Activated CD4-positive, alpha-beta memory T cell treated with anti-CD3 and anti-CD28 coated beads, Interleukin-2, amount 10 ng/mL, durations not matched to agents 7 days and 5 days (primary cell): ENCODE measurements at regions not wholly inside any gene's neighbourhood (a gene's known extent, or its start where the extent isn't known, plus 50 kb on each side); places are given as distances from the start of the nearest gene placed in this dataset.

Experiments used
- CTCF ChIA-PET: fragments of 350-600 bp; sonication (Branson Sonifier 250); formaldehyde crosslinking; loops from one replicate; lab custom pipeline; 2021; ENCODE audit warnings: antibody characterized with exemption, inconsistent platforms; lab: Charles Lee
- POLR2A ChIA-PET: fragments of 350-600 bp; sonication (Branson Sonifier 250); formaldehyde crosslinking; loops from one replicate; lab custom pipeline; 2021; ENCODE audit warnings: antibody characterized with exemption; lab: Charles Lee
- DNase-seq: peaks from one replicate; pipeline ENCODE4 v3.0.0-alpha.2; 2020
- H3K27ac Mint-ChIP-seq: one replicate; pipeline ENCODE4 v1.8.0; 2021; ENCODE audit warnings: mild to moderate bottlenecking, mixed read lengths
- H3K27me3 Mint-ChIP-seq: one replicate; pipeline ENCODE4 v1.8.0; 2021; ENCODE audit warnings: mixed read lengths
- H3K36me3 Mint-ChIP-seq: one replicate; pipeline ENCODE4 v1.8.0; 2021; ENCODE audit warnings: low read depth, mixed read lengths
- H3K4me1 Mint-ChIP-seq: one replicate; pipeline ENCODE4 v1.8.0; 2021; ENCODE audit warnings: mixed read lengths
- H3K4me3 Mint-ChIP-seq: one replicate; pipeline ENCODE4 v1.8.0; 2021; ENCODE audit warnings: mild to moderate bottlenecking, mixed read lengths
- H3K9me3 Mint-ChIP-seq: one replicate; pipeline ENCODE4 v1.8.0; 2021; ENCODE audit warnings: mixed read lengths

- H3K27me3 Mint-ChIP-seq: peaks cover 10% of the 10 kb centered on the region
- H3K36me3 Mint-ChIP-seq: peaks cover 25% of the 10 kb centered on the region
- no peak overlapping the region for H3K4me3 Mint-ChIP-seq
- H3K4me1 Mint-ChIP-seq: peaks cover 38% of the 10 kb centered on the region
- DNase-seq: no peak
- no peak overlapping the region for H3K27ac Mint-ChIP-seq
- peaks cover 19% of the 10 kb centered on the region for H3K9me3 Mint-ChIP-seq
- POLR2A ChIA-PET: no interaction called here
- CTCF ChIA-PET: no interaction called here
Observed at GRCh38 chr1:235004840-235005391, 123.7 kb downstream of the TOMM20 start.

- H3K27me3 Mint-ChIP-seq: peaks cover 5% of the 10 kb centered on the region
- peaks cover 14% of the 10 kb centered on the region for H3K9me3 Mint-ChIP-seq
- ChIA-PET POLR2A (interaction anchor here (0.6 kb wide), 1 partner anchor 21 kb away, joined by 3 read pairs; no protein-coding TSS in a partner anchor), CTCF (no interaction called here)
- H3K36me3 Mint-ChIP-seq: peaks cover 20% of the 10 kb centered on the region
- H3K27ac Mint-ChIP-seq: no peak overlapping the region
- H3K4me3 Mint-ChIP-seq: no peak overlapping the region
- H3K4me1 Mint-ChIP-seq: peaks cover 33% of the 10 kb centered on the region
- DNase-seq: no peak
Observed at GRCh38 chr1:235004276-235004675, 124.4 kb downstream of the TOMM20 start.

DNA sequence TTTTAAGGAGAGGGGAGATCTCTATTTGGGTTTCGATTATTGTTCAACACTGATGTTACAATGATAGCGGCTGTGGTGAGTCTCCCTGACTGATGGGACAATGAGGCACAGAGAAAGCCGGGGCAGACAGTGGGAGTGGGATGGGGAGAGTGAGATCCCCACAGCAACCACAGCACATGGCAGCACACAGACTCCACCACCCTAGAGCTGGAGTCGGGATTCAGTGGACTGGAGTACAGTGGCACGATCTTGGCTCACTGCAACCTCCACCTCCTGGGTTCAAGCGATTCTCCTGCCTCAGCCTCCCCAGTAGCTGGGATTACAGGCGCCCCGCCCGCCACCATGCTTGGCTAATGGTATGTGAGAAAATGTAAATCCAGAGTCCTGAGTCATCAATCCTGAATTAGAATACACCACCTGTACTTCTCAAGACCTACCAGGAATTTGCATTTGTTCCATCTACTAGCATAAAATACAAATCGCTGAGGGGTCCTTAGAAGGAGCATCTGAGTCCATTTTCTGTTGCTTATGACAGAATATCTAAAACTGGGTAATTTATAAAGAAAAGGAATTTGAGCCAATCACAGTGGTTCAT, 125.8 kb downstream of the TOMM20 start:
- peaks cover 31% of the 10 kb centered on the region for H3K4me1 Mint-ChIP-seq
- ChIA-PET CTCF (no interaction called here), POLR2A (no interaction called here)
- no peaks in the 10 kb centered on the region for H3K27me3 Mint-ChIP-seq
- DNase-seq: no peak
- no peak overlapping the region for H3K27ac Mint-ChIP-seq
- H3K4me3 Mint-ChIP-seq: no peak overlapping the region
- H3K9me3 Mint-ChIP-seq: peaks cover 3% of the 10 kb centered on the region
- peaks cover 7% of the 10 kb centered on the region for H3K36me3 Mint-ChIP-seq

GRCh38 chr1:234999513-234999940, 129.1 kb downstream of the TOMM20 start:
- no peaks in the 10 kb centered on the region for H3K27me3 Mint-ChIP-seq

DNA sequence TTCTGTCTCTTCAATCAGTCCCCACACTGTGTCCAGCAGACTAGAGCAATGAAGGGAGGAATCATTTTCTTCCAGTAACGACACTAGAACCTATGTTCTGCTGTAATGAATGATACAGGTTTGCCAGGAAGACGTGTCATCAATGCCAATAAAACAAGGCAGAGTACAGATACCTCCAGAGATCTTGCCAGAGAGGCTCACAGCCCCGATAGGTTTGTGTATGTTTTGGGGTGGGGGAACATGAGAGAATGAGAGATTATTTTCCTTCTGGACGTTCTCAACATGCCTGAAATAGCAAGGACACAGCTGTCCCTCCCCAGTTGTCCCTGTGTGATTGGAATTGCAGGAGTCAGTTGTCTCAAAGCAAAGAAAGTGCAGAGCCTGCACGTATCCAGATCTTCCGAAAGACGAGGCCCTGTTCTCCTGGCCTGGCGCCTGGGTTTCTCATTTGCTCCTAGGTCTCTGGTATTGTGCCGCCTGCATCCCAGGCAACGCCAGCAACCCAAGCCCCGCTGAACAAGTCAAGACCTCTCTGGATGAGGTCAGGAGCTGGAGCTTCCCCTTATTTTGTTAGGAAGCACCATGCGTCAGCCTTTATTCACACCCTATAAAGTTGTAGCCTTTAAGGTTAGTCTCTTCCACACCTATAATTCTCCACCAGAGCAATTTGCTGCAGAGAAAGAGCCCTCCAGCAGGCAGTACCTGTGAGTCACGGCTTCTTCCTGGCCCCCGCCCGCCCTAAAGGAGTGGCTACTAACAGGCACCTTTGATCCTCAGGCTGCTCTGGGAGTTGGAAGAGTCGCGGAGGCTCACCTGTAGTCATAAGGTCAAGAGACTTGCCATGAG, 130.5 kb downstream of the TOMM20 start:
- no peak for DNase-seq
- ChIA-PET POLR2A (interaction anchor here (1.1 kb wide), 1 partner anchor 19 kb away, joined by 3 read pairs; no protein-coding TSS in a partner anchor), CTCF (no interaction called here)
- no peak overlapping the region for H3K27ac Mint-ChIP-seq
- no peaks in the 10 kb centered on the region for H3K27me3 Mint-ChIP-seq
- no peaks in the 10 kb centered on the region for H3K36me3 Mint-ChIP-seq
- peaks cover 10% of the 10 kb centered on the region for H3K4me1 Mint-ChIP-seq
- H3K4me3 Mint-ChIP-seq: no peak overlapping the region
- H3K9me3 Mint-ChIP-seq: no peaks in the 10 kb centered on the region

More at GRCh38 chr1:234999513-234999940, 129.1 kb downstream of the TOMM20 start:
- CTCF ChIA-PET: no interaction called here
- Mint-ChIP-seq H3K27ac (no peak overlapping the region), H3K4me1 (peaks cover 12% of the 10 kb centered on the region), H3K4me3 (no peak overlapping the region), H3K36me3 (no peaks in the 10 kb centered on the region), H3K9me3 (no peaks in the 10 kb centered on the region)
- POLR2A ChIA-PET: no interaction called here
- no peak for DNase-seq

GRCh38 chr1:234997201-234997895, 131.3 kb downstream of the TOMM20 start:
- CTCF ChIA-PET: no interaction called here
- POLR2A ChIA-PET: no interaction called here
- H3K36me3 Mint-ChIP-seq: no peaks in the 10 kb centered on the region
- H3K4me3 Mint-ChIP-seq: no peak overlapping the region
- H3K27me3 Mint-ChIP-seq: no peaks in the 10 kb centered on the region
- H3K4me1 Mint-ChIP-seq: peaks cover 10% of the 10 kb centered on the region
- no peak overlapping the region for H3K27ac Mint-ChIP-seq
- no peaks in the 10 kb centered on the region for H3K9me3 Mint-ChIP-seq
- DNase-seq: no peak

DNA sequence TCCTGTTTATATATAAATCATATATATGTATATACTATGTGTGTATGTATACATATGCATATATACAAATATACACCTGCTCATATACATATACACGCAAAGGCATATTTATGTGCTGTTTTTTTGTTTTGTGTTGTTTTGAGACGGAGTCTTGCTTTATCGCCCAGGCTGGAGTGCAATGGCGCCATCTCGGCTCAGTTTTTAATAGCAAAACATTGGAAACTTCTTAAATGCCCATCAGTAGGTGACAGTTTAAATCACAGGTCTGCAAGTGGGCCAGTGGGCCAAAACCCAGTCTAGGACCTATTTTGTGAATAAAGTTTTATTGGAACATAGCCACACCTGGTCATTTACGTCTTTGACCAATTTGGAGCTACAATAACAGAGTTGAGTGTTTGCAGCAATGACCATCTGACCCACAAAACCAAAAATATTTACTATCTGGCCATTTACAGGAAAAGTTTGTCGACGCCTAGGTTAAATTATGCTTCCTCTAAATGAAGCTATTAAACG, 132.3 kb downstream of the TOMM20 start:
- peaks cover under 1% of the 10 kb centered on the region for H3K9me3 Mint-ChIP-seq
- CTCF ChIA-PET: no interaction called here
- no peaks in the 10 kb centered on the region for H3K27me3 Mint-ChIP-seq
- no peaks in the 10 kb centered on the region for H3K36me3 Mint-ChIP-seq
- peaks cover 10% of the 10 kb centered on the region for H3K4me1 Mint-ChIP-seq
- no peak overlapping the region for H3K4me3 Mint-ChIP-seq
- no peak for DNase-seq
- POLR2A ChIA-PET: no interaction called here
- H3K27ac Mint-ChIP-seq: no peak overlapping the region

DNA sequence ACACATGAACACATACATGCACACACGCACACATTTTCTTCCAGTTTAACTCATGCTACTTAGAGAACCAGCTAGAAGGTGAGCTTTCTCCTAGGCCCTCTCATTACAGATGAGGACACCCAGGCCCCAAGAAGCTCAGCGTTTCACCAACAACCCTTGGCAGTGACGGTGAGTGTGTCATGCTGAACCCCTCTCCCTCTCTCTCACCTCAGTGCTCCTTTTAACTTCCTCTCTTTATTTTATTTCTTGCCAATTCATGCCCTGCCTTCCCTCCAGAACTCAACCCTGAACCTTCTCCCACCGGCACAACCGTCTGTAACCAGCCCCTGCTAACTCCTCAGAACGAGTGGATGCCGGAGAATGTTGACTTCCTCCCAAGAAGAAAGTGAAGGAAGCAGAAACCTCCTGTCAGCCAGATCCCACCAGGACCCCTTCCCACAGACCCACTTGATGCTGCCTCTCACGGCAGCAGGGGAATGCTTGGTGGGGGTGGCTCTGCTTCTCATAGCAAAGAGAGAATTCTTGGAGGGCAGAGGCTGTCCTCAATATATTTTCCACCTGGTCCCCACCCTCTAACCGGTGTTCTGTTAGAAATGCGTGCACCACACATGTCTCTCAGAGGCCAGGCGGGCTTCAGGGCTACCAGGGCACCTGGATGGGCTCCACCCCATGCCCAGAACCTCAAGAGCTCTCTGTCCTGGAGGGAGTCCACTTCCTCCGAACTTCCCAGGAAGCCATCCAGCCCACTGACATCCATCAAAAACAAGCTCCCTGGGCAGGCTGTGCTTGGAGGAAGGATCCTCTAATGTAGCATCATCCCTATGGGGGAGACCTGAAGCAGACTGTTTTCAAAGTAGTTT, 134.0 kb downstream of the TOMM20 start:
- H3K4me3 Mint-ChIP-seq: no peak overlapping the region
- peaks cover 18% of the 10 kb centered on the region for H3K4me1 Mint-ChIP-seq
- no peaks in the 10 kb centered on the region for H3K36me3 Mint-ChIP-seq
- ChIA-PET POLR2A (no interaction called here), CTCF (no interaction called here)
- peak overlapping the region; percentile 6 for H3K27ac Mint-ChIP-seq
- no peaks in the 10 kb centered on the region for H3K27me3 Mint-ChIP-seq
- H3K9me3 Mint-ChIP-seq: peaks cover 6% of the 10 kb centered on the region
- no peak for DNase-seq

DNA sequence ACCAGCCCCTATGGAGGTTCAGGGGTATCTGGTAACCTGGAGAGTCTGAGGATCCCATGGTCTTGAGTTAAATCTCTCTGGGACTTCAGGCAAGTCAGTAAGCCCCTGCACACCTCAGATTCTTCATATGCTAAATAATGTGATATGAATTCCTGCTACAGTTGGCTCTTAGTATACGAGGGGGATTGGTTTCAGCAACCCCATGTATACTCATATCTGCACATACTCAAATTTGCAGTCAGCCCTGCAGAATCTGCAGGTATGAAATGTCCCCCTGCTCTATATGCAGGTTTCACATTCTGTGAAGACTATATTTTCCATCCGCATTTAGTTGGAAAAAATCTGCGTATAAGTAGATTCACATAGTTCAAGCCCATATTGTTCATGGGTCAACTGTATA, 136.6 kb downstream of the TOMM20 start:
- ChIA-PET POLR2A (interaction anchor here (1.2 kb wide), 1 partner anchor 20 kb away, joined by 5 read pairs; no protein-coding TSS in a partner anchor), CTCF (interaction anchor here (0.6 kb wide), 1 partner anchor 141 kb away, joined by 4 read pairs; no protein-coding TSS in a partner anchor)
- H3K27me3 Mint-ChIP-seq: no peaks in the 10 kb centered on the region
- H3K27ac Mint-ChIP-seq: no peak overlapping the region
- H3K4me1 Mint-ChIP-seq: peaks cover 28% of the 10 kb centered on the region
- DNase-seq: no peak
- peaks cover 8% of the 10 kb centered on the region for H3K9me3 Mint-ChIP-seq
- H3K4me3 Mint-ChIP-seq: no peak overlapping the region
- H3K36me3 Mint-ChIP-seq: peaks cover 6% of the 10 kb centered on the region

DNA sequence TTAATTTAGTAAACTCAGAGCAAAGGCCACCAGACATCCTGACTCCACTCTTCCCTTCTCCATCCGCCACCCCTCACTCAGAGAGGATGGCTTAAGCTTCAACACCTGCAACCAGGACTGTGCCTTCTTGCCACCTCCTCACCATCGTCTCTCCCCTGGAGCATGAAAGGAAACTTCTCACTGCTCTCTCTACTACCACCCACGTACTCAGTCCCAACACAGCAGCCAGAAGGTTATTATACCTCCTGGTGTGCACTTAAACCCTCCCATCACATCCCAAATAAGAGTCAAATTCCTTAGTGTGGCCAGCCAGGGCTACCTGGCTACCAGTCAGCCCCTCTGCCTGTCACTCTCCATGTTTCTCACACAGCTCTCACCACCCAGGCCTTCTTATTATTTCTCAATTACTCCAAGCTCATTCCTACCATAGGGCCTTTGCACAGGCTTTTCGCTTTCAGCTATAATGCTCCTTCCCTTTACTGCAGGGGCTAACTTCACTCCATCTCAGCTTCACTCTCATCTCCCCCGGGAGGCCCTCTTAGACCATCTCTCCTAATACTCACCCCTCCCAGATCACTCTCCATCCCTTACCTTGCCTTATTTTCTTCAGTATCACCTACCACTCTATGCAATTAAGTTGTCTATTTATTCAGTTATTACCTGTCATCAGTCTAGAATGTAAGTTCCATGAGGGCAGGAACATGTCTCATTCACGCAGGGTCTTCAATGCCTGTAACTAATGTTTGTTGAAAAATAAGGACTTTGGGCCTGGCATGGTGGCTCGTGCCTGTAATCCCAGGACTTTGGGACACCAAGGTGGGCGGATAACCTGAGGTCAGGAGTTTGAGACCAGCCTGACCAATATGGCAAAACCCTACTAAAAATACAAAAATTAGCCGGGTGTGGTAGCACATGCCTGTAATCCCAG, 137.5 kb downstream of the TOMM20 start:
- no peak for DNase-seq
- Mint-ChIP-seq H3K4me3 (no peak overlapping the region), H3K27ac (no peak overlapping the region)

GRCh38 chr1:234990328-234990675, 138.3 kb downstream of the TOMM20 start:
- Mint-ChIP-seq H3K27me3 (no peaks in the 10 kb centered on the region), H3K4me1 (peaks cover 41% of the 10 kb centered on the region), H3K4me3 (no peak overlapping the region), H3K27ac (no peak overlapping the region), H3K9me3 (peaks cover 8% of the 10 kb centered on the region), H3K36me3 (peaks cover 12% of the 10 kb centered on the region)
- ChIA-PET CTCF (interaction anchor here (0.7 kb wide), 1 partner anchor 18 kb away, joined by 3 read pairs; no protein-coding TSS in a partner anchor), POLR2A (interaction anchor here (3.0 to 3.4 kb wide), 2 partner anchors 10 to 21 kb away, joined by 14 to 23 read pairs; no protein-coding TSS in a partner anchor)
- no peak for DNase-seq

More for the DNA sequence above, 137.5 kb downstream of the TOMM20 start:
- H3K36me3 Mint-ChIP-seq: peaks cover 12% of the 10 kb centered on the region
- H3K27me3 Mint-ChIP-seq: no peaks in the 10 kb centered on the region
- peaks cover 8% of the 10 kb centered on the region for H3K9me3 Mint-ChIP-seq
- H3K4me1 Mint-ChIP-seq: peaks cover 35% of the 10 kb centered on the region
- ChIA-PET POLR2A (interaction anchor here (0.6 to 3.4 kb wide), 4 partner anchors 11 to 146 kb away, joined by 3 to 23 read pairs (median 8); no protein-coding TSS in a partner anchor), CTCF (no interaction called here)
